K562 (cell line): ENCODE measurements at regions not wholly inside any gene's neighbourhood (a gene's known extent, or its start where the extent isn't known, plus 50 kb on each side); places are given as distances from the start of the nearest gene placed in this dataset.
A peak's percentile ranks its signal among the peaks of the same experiment; 100 is the strongest.

Experiments used
- ASH1L ChIP-seq: fragments of 450-650 bp; IDR thresholded peaks from 2 replicates; pipeline ENCODE4 v1.6.1; 2018; ENCODE audit warnings: borderline replicate concordance, mild to moderate bottlenecking, low read depth; ENCODE audit not compliant: partially characterized antibody
- ATF1 ChIP-seq, 2 experiments: fragments of 450-650 bp in 1 of 2; IDR thresholded peaks; 2 replicates each; pipeline ENCODE4 v1.6.1; 2016; ENCODE audit warnings: missing compliant biosample characterization in 1 of 2, missing genetic modification characterization in 1 of 2
- BRD4 ChIP-seq: fragments of 200-600 bp; sonication (generic); IDR thresholded peaks from 2 replicates; pipeline ENCODE4 v1.6.1; 2017; ENCODE audit warnings: inconsistent platforms
- DDX20 ChIP-seq: fragments of 450-650 bp; IDR thresholded peaks from 2 replicates; pipeline ENCODE4 v1.6.1; 2016; ENCODE audit warnings: missing genetic modification characterization, low read depth, mild to moderate bottlenecking, missing compliant biosample characterization, moderate library complexity
- ELK1 ChIP-seq: sonication (generic); formaldehyde crosslinking; IDR thresholded peaks from 2 replicates; pipeline ENCODE4 v1.8.1; 2022; ENCODE audit warnings: missing genetic modification reagents
- FOXK1 ChIP-seq: sonication (generic); formaldehyde crosslinking; IDR thresholded peaks from 2 replicates; pipeline ENCODE4 v1.8.0; 2022; ENCODE audit warnings: missing genetic modification reagents, mild to moderate bottlenecking, borderline replicate concordance
- HDAC2 ChIP-seq: fragments of 450-650 bp; IDR thresholded peaks from 2 replicates; pipeline ENCODE4 v1.6.1; 2016; ENCODE audit warnings: mild to moderate bottlenecking
- LEF1 ChIP-seq: fragments of 450-650 bp; IDR thresholded peaks from 2 replicates; pipeline ENCODE4 v1.6.1; 2016; ENCODE audit warnings: mild to moderate bottlenecking
- PCBP1 ChIP-seq: fragments of 200-400 bp; formaldehyde crosslinking; IDR thresholded peaks from 2 replicates; pipeline ENCODE4 v1.6.1; 2018; ENCODE audit warnings: mild to moderate bottlenecking, low read depth, low read length; ENCODE audit not compliant: poor library complexity, severe bottlenecking
- PHF20 ChIP-seq: fragments of 450-650 bp; IDR thresholded peaks from 2 replicates; pipeline ENCODE4 v1.6.1; 2018; ENCODE audit not compliant: partially characterized antibody
- POLR2G ChIP-seq: fragments of 200-400 bp; formaldehyde crosslinking; IDR thresholded peaks from 2 replicates; pipeline ENCODE4 v1.6.1; 2017; ENCODE audit warnings: low read depth, mild to moderate bottlenecking, antibody characterized with exemption, low read length, moderate library complexity
- SPI1 ChIP-seq: IDR thresholded peaks from 2 replicates; pipeline ENCODE4 v1.6.1; 2011; ENCODE audit warnings: low read depth, low read length, control low read depth, borderline replicate concordance
- TFE3 ChIP-seq: fragments of 450-650 bp; formaldehyde crosslinking; IDR thresholded peaks from 2 replicates; pipeline ENCODE4 v1.4.0; 2020; ENCODE audit warnings: mild to moderate bottlenecking, mixed read lengths
- XRCC3 ChIP-seq: fragments of 450-650 bp; IDR thresholded peaks from 2 replicates; pipeline ENCODE4 v1.6.1; 2017; ENCODE audit warnings: mild to moderate bottlenecking, moderate library complexity
- ZBED1 ChIP-seq: IDR thresholded peaks from 2 replicates; pipeline ENCODE4 v1.6.1; 2014
- ZKSCAN8 ChIP-seq: fragments of 200-800 bp; sonication (Bioruptor generic); IDR thresholded peaks from 2 replicates; pipeline ENCODE4 v1.6.1; 2016; ENCODE audit warnings: missing genetic modification characterization, missing compliant biosample characterization
- ZNF134 ChIP-seq: fragments of 250-450 bp; sonication (Bioruptor Pico); conservative IDR thresholded peaks from 2 replicates; pipeline ENCODE4 v1.4.0; 2020
- ZNF23 ChIP-seq: fragments of 250-450 bp; sonication (Bioruptor Pico); IDR thresholded peaks from 2 replicates; pipeline ENCODE4 v1.4.0; 2020; ENCODE audit warnings: mild to moderate bottlenecking
- TF ChIP-seq, protein P1 (sequence below): fragments of 450-650 bp; IDR thresholded peaks from 2 replicates; pipeline ENCODE4 v1.6.1; 2014; ENCODE audit warnings: low read depth, mild to moderate bottlenecking, moderate library complexity, borderline replicate concordance
- TF ChIP-seq, protein P2 (sequence below): sonication (generic); formaldehyde crosslinking; IDR thresholded peaks from 2 replicates; pipeline ENCODE4 v1.8.0; 2022; ENCODE audit warnings: missing genetic modification reagents, mild to moderate bottlenecking, moderate library complexity, borderline replicate concordance
- TF ChIP-seq, protein P3 (sequence below): fragments of 250-450 bp; sonication (Bioruptor Pico); IDR thresholded peaks from 2 replicates; pipeline ENCODE4 v1.8.0; 2022; ENCODE audit warnings: inconsistent platforms

GRCh38 chrX:40175511-40176350, 78.0 kb upstream of the BCOR start (continued):
- peak; percentile 61; the same call in 1 of the 2 replicates for TF ChIP-seq LEF1
- no peak for TF ChIP-seq TFE3 (CRISPR knock-in tag)
- no peak for TF ChIP-seq ASH1L
- peak; percentile 35 for TF ChIP-seq PCBP1
- TF ChIP-seq POLR2G: peak; percentile 84
- TF ChIP-seq ZNF23 (CRISPR knock-in tag): no peak
- no peak for TF ChIP-seq ATF1 (CRISPR knock-in tag; IDR thresholded peaks at IDR 0.05)
- TF ChIP-seq ATF1 (tag; IDR thresholded peaks at IDR 0.05): peak; percentile 75
- TF ChIP-seq, protein P1, sequence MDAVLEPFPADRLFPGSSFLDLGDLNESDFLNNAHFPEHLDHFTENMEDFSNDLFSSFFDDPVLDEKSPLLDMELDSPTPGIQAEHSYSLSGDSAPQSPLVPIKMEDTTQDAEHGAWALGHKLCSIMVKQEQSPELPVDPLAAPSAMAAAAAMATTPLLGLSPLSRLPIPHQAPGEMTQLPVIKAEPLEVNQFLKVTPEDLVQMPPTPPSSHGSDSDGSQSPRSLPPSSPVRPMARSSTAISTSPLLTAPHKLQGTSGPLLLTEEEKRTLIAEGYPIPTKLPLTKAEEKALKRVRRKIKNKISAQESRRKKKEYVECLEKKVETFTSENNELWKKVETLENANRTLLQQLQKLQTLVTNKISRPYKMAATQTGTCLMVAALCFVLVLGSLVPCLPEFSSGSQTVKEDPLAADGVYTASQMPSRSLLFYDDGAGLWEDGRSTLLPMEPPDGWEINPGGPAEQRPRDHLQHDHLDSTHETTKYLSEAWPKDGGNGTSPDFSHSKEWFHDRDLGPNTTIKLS: 0 out of 2 replicates have a peak, but pooled peaks have one; percentile 38
- TF ChIP-seq, protein P2, sequence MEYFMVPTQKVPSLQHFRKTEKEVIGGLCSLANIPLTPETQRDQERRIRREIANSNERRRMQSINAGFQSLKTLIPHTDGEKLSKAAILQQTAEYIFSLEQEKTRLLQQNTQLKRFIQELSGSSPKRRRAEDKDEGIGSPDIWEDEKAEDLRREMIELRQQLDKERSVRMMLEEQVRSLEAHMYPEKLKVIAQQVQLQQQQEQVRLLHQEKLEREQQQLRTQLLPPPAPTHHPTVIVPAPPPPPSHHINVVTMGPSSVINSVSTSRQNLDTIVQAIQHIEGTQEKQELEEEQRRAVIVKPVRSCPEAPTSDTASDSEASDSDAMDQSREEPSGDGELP (CRISPR knock-in tag): peak; percentile 30
- TF ChIP-seq DDX20 (tag): no peak
- TF ChIP-seq ZNF134 (CRISPR knock-in tag): no peak
- 0 out of 2 replicates have a peak, but pooled peaks have one; percentile 52 for TF ChIP-seq ZBED1
- TF ChIP-seq BRD4: peak; percentile 14; the same call in 1 of the 2 replicates
- peak; percentile 62; the same call in 1 of the 2 replicates for TF ChIP-seq ZKSCAN8 (CRISPR knock-in tag)
- TF ChIP-seq XRCC3: no peak
- TF ChIP-seq PHF20: no peak
- TF ChIP-seq ELK1: no peak
- peak; percentile 44; the same call in 1 of the 2 replicates for TF ChIP-seq SPI1
- TF ChIP-seq HDAC2: 0 out of 2 replicates have a peak, but pooled peaks have one; percentile 41
- TF ChIP-seq, protein P3, sequence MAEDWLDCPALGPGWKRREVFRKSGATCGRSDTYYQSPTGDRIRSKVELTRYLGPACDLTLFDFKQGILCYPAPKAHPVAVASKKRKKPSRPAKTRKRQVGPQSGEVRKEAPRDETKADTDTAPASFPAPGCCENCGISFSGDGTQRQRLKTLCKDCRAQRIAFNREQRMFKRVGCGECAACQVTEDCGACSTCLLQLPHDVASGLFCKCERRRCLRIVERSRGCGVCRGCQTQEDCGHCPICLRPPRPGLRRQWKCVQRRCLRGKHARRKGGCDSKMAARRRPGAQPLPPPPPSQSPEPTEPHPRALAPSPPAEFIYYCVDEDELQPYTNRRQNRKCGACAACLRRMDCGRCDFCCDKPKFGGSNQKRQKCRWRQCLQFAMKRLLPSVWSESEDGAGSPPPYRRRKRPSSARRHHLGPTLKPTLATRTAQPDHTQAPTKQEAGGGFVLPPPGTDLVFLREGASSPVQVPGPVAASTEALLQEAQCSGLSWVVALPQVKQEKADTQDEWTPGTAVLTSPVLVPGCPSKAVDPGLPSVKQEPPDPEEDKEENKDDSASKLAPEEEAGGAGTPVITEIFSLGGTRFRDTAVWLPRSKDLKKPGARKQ (CRISPR knock-in tag): peak; percentile 66; the same call in 1 of the 2 replicates
- 0 out of 2 replicates have a peak, but pooled peaks have one; percentile 55 for TF ChIP-seq FOXK1 (CRISPR knock-in tag)
